ENCODE measurements at regions not wholly inside any gene's neighbourhood (a gene's known extent, or its start where the extent isn't known, plus 50 kb on each side); places are given as distances from the start of the nearest gene placed in this dataset.

DNA sequence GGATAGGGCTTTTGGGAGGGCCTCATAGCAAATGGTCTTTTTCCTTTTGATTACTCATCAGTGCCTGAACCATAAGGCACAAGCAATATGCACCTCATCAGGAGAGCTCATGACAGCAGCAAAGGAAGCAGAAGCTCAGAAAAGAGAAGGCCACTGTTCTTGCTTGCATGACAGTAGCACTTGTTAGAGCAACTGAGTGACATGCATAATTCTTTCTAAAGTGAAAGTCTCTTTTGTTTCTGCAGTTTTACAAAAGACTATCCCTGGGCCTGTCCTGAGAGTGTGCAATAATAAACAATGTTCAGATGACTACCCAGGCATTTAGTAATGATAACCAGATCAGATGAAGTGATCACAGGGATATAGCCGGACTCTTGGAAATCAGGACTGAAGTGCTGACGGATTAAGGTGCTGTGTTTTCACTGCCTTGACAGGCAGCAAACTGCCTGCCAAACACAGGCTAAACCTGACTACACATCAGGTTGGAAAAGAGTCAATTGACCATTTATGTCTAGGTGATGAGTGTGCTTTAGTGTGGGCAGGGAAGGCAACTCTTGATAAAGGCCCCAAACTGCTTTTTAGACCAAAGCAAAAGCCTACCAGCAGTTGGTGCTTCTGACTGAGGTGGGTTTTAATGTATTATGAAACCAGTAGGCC is 1860.3 kb downstream of the TP53TG3F start:
- DNase-seq = no peak
- Mint-ChIP-seq H3K4me1 (no peaks in the 10 kb centered on the region), H3K4me3 (no peak overlapping the region), H3K27ac (no peak overlapping the region), H3K36me3 (no peaks in the 10 kb centered on the region), H3K27me3 (no peaks in the 10 kb centered on the region), H3K9me3 (peaks cover 4% of the 10 kb centered on the region)

DNA sequence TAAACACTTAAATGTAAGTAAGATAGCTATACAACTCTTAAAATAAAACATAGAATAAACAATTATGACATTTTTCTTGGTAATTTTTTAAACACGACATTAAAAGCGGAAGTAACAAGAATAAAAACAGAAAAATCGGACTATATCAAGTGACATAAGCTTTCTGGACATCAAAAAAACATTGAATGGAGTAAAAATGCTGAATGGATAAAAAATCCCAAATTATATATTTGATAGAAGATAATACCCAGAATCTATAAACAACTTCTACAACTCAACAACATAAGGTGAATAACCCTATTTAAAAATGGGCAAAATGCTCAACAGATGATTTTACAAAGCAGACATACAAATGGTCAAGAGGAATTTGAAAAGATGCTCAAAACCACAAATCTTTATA is 1866.5 kb downstream of the TP53TG3F start:
- Mint-ChIP-seq H3K27me3 (no peaks in the 10 kb centered on the region), H3K4me3 (no peak overlapping the region), H3K4me1 (no peaks in the 10 kb centered on the region), H3K9me3 (peaks cover 15% of the 10 kb centered on the region), H3K36me3 (peaks cover 2% of the 10 kb centered on the region), H3K27ac (no peak overlapping the region)
- no peak for DNase-seq

DNA sequence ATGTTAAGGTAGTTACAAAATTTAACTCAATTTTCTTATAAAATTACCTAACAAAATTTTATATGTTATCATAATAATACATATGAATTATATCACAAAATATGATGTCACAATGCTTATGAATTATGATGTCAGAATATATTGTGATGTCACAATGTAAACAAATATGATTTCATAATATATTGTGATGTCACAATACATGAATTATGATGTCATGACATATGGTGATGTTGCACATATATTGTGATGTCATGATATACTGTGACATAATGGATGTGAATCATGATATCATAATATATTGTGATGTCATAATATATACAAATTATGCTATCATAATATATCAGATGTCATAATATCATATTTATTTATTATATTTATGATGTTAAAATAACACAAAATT is 1879.9 kb downstream of the TP53TG3F start:
- H3K4me1 Mint-ChIP-seq = no peaks in the 10 kb centered on the region
- H3K36me3 Mint-ChIP-seq = no peaks in the 10 kb centered on the region
- H3K4me3 Mint-ChIP-seq = no peak overlapping the region
- DNase-seq = no peak
- no peak overlapping the region for H3K27ac Mint-ChIP-seq
- H3K27me3 Mint-ChIP-seq = no peaks in the 10 kb centered on the region
- H3K9me3 Mint-ChIP-seq = peaks cover 9% of the 10 kb centered on the region

DNA sequence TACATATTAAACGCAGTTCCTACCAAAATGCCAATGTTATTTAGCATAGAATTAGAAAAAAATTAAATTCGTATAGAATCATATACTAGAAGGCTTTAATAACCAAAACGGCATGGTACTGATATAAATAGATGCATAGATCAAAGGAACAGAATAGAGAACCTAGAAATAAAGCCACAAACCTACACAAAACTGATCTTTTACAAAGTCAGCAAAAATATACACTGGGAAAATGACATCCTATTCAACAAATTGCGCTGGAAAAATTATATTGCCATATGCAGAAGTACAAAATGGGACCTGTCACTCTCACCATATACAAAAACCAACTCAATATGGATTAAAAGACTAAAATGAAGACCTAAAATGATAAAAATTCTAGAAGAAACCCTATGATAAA is 1882.6 kb downstream of the TP53TG3F start:
- peaks cover 10% of the 10 kb centered on the region for H3K9me3 Mint-ChIP-seq
- no peaks in the 10 kb centered on the region for H3K4me1 Mint-ChIP-seq
- H3K4me3 Mint-ChIP-seq = no peak overlapping the region
- H3K27ac Mint-ChIP-seq = no peak overlapping the region
- no peaks in the 10 kb centered on the region for H3K27me3 Mint-ChIP-seq
- H3K36me3 Mint-ChIP-seq = no peaks in the 10 kb centered on the region
- DNase-seq = no peak

DNA sequence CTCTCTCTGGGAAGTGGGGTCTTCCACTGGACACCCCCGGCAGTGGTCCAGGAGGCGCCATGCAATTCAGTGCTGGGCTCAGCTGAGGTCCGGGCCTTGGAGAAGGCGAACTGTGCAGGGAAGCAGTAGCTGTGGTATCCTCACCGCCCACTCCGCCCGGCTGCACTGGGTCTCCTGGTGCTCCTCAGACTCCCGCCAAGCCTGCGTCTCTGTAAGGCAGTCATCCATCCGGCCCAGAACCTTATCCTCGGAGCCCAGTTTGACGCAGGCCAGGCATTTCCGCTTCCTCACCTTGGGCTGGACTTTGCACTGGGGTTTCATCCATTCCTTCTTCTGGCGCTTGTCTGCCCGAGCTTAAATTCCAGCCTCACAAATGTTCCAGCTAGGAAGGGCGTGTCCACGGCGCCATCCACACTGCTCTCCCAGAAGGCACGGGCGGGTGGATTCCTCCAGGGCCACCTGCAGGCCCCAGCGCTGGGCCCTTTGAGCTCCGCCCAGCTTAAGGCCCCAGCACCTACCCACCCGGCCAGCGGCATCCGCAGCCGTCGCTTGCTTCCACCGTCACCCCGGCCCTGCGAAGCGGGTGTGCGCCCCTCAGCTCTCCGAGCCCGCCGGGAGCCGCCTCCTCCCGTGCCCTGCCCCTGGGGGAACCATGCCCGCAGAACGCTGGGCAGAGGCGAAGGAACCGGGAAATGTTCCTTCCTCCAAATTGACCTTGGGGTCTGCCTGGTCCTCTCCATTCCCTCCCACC is 1884.8 kb downstream of the TP53TG3F start:
- H3K27me3 Mint-ChIP-seq = no peaks in the 10 kb centered on the region
- no peak overlapping the region for H3K27ac Mint-ChIP-seq
- H3K36me3 Mint-ChIP-seq = no peaks in the 10 kb centered on the region
- no peak for DNase-seq
- no peak overlapping the region for H3K4me3 Mint-ChIP-seq
- H3K9me3 Mint-ChIP-seq = peaks cover 7% of the 10 kb centered on the region
- no peaks in the 10 kb centered on the region for H3K4me1 Mint-ChIP-seq

DNA sequence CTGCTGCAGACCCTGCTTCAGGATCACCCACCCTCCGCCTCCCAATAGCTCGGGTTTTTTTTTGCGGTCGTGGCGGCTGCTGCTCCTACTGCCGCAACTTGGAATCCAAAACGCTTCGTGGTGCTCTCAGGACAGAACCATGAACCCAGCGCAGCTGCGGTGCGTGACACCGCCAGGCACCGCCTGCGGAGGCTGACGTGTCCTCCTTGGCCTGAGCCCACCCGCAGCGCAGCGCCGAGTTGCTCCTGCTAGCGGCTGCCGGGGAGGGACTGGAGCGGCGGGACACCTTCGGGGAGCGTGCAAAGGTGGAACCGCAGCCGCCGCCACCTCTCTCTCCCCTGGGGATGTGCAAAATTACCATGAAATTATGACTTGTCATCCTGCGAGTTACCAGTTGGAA is 1893.0 kb downstream of the TP53TG3F start:
- no peaks in the 10 kb centered on the region for H3K27me3 Mint-ChIP-seq
- H3K4me3 Mint-ChIP-seq = no peak overlapping the region
- no peak for DNase-seq
- H3K36me3 Mint-ChIP-seq = no peaks in the 10 kb centered on the region
- H3K9me3 Mint-ChIP-seq = peaks cover 10% of the 10 kb centered on the region
- no peak overlapping the region for H3K27ac Mint-ChIP-seq
- no peaks in the 10 kb centered on the region for H3K4me1 Mint-ChIP-seq

DNA sequence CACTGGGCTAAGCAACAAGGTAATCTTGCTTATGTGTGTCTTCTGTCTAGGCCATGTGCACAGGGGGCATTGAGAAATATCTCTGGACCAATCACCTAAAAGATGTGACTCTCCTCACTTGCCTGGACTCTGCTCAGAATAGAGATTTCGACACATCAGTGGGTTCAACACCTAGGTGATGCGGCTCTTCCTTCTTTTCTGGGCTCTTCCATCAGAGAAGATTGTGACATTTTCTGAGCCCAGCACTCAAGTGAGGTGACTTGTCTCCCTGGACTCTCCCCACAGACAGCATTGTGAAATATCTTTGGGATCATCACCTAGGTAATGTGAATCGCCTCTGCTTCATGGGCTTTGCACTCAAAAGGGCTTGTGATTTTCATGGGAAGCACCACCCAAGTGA is 1904.1 kb downstream of the TP53TG3F start:
- Mint-ChIP-seq H3K27ac (no peak overlapping the region), H3K4me1 (no peaks in the 10 kb centered on the region), H3K36me3 (no peaks in the 10 kb centered on the region), H3K9me3 (peaks cover 11% of the 10 kb centered on the region), H3K4me3 (no peak overlapping the region), H3K27me3 (no peaks in the 10 kb centered on the region)
- DNase-seq = no peak

DNA sequence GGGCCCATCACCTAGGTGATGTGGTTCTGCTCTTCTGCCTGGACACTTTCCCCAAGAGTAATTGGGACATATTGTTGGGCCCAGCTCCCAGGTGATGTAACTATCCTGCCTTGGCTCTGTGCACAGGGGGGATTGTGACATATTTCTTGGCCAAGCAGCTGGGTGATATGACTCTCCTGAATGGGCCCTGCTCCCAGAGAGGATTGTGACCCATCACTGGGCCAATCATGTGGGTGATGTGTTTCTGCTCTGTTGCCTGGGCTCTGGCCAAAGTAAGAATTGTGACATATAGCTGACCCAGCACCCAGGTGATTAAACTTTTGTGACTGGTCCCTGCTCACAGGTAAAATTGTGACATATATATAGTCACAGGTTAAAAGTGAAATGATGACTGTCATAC is 1904.9 kb downstream of the TP53TG3F start:
- no peaks in the 10 kb centered on the region for H3K27me3 Mint-ChIP-seq
- no peak for DNase-seq
- peaks cover 11% of the 10 kb centered on the region for H3K9me3 Mint-ChIP-seq
- no peaks in the 10 kb centered on the region for H3K36me3 Mint-ChIP-seq
- H3K4me1 Mint-ChIP-seq = no peaks in the 10 kb centered on the region
- no peak overlapping the region for H3K27ac Mint-ChIP-seq
- H3K4me3 Mint-ChIP-seq = no peak overlapping the region

DNA sequence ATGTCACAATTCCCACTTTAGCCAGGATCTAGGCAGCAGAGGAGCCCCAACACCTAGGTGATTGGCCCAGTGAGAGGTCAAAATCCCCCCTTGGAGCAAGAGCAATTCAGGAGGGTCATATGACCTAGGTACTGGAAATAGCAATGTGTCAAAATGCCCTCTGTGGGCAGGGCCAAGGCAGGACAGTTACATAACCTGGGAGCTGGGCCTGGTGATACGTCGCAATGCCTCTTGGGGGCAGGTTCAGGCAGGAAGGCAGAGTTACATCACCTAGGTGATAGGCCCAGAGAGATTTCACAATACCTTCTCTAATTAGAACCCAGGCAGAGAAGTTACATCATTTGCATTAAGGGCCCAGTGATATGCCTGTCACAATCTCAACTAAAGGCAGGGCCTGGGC is 1906.3 kb downstream of the TP53TG3F start:
- Mint-ChIP-seq H3K9me3 (peaks cover 11% of the 10 kb centered on the region), H3K4me3 (no peak overlapping the region), H3K27me3 (no peaks in the 10 kb centered on the region), H3K36me3 (no peaks in the 10 kb centered on the region), H3K27ac (no peak overlapping the region), H3K4me1 (no peaks in the 10 kb centered on the region)
- no peak for DNase-seq

DNA sequence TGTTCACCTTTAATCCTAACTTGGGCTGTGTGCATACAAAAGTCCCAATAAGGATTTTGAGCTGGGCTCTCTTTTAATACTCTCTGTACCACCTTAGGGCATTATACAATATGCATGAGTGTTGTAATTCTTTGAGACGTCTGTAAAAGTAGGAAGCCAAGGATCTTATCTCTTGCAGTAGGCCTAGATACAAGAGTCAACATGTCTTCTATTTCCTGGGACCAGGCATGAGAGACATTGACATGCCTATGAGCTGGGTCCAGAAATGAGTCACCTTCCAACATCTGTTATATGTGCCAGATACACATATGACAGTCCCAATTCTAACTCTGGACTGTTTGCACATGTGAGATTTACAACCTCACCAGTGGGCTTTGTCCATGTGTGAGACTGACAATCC is 1911.2 kb downstream of the TP53TG3F start:
- H3K4me3 Mint-ChIP-seq = no peak overlapping the region
- no peaks in the 10 kb centered on the region for H3K27me3 Mint-ChIP-seq
- H3K4me1 Mint-ChIP-seq = no peaks in the 10 kb centered on the region
- DNase-seq = no peak
- H3K27ac Mint-ChIP-seq = no peak overlapping the region
- peaks cover 1% of the 10 kb centered on the region for H3K9me3 Mint-ChIP-seq
- H3K36me3 Mint-ChIP-seq = no peaks in the 10 kb centered on the region

DNA sequence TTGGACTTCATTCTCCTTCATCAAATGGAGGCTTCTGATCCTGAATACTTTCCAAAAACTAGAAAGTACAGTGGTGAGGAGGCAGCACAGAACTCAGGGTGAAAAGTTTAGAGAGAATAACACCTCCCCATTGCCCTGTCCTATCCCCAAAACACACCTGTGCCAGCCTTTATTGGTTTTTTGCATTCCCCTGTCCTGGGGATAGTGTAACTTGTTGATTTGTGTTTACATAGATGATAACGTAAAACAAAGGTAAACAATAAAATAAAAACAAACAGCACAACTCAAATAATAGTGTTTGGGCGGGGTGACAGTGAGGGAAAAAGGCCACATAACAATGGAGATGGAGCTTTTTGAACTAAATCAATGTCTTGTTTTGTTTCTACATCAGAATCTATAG is 1917.7 kb downstream of the TP53TG3F start:
- Mint-ChIP-seq H3K4me1 (no peaks in the 10 kb centered on the region), H3K36me3 (no peaks in the 10 kb centered on the region), H3K9me3 (peaks cover 11% of the 10 kb centered on the region), H3K27ac (no peak overlapping the region), H3K27me3 (no peaks in the 10 kb centered on the region), H3K4me3 (no peak overlapping the region)
- no peak for DNase-seq

DNA sequence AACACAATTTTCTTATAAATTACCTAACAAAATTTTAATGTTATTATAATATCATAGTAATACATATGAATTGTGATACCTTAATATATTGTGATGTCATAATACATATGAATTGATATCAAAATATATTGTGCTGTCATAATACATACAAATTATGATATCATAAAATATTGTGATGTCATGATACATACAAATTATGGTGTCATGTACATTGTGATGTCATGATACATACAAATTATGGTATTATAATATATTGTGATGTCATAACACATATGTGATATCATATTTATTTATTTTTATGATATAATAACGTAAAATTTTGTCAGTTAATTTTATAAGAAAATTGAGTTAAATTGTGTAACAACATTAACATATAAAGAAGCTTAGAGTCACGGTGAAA is 1927.2 kb downstream of the TP53TG3F start:
- H3K27me3 Mint-ChIP-seq = no peaks in the 10 kb centered on the region

DNA sequence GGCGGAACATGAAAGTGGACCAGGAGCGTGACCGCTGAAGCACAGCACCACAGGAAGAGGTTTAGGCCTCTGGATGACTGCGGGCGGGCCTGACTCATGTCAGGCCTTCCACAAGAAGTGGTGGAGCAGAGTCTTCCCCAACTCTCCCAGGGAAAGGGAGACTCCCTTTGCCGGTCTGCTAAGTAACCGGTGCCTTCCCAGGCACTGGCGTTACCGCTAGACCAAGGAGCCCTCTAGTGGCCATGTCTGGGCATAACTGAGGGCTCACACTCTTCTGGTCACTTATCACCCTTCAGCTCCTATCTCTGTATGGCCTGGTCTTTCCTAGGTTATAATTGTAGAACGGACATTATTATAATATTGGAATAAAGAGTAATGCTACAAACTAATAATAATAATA is 1931.9 kb downstream of the TP53TG3F start:
- no peaks in the 10 kb centered on the region for H3K36me3 Mint-ChIP-seq
- no peaks in the 10 kb centered on the region for H3K27me3 Mint-ChIP-seq
- no peak overlapping the region for H3K27ac Mint-ChIP-seq
- peak; percentile 18 for DNase-seq
- no peak overlapping the region for H3K4me3 Mint-ChIP-seq
- peaks cover 3% of the 10 kb centered on the region for H3K9me3 Mint-ChIP-seq
- no peaks in the 10 kb centered on the region for H3K4me1 Mint-ChIP-seq

More for the DNA sequence above, 1927.2 kb downstream of the TP53TG3F start:
- no peaks in the 10 kb centered on the region for H3K36me3 Mint-ChIP-seq
- H3K9me3 Mint-ChIP-seq = peaks cover 5% of the 10 kb centered on the region
- H3K4me3 Mint-ChIP-seq = no peak overlapping the region
- no peak for DNase-seq
- H3K27ac Mint-ChIP-seq = no peak overlapping the region
- H3K4me1 Mint-ChIP-seq = no peaks in the 10 kb centered on the region

DNA sequence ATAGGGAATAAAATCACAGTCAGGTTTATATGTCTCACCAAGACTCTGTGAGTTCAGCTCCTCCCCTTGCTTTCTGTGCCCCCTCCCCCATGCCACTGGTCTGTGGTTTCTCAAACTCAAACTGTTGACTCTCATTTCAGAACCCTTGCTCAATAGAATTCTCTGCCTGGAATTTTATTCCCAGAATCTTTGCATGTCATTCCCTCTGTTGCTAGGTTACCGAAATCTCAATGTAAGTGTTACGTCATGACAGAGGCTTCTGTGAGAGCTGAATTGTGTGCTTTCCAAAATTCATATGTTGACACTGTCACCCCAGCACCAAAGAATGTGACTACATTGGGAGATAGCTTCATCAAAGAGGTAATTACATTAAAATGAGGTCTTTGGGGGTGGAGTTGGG is 1938.8 kb downstream of the TP53TG3F start:
- peaks cover 12% of the 10 kb centered on the region for H3K9me3 Mint-ChIP-seq
- no peaks in the 10 kb centered on the region for H3K36me3 Mint-ChIP-seq
- no peak overlapping the region for H3K4me3 Mint-ChIP-seq
- H3K27me3 Mint-ChIP-seq = no peaks in the 10 kb centered on the region
- no peaks in the 10 kb centered on the region for H3K4me1 Mint-ChIP-seq
- no peak overlapping the region for H3K27ac Mint-ChIP-seq
- no peak for DNase-seq

DNA sequence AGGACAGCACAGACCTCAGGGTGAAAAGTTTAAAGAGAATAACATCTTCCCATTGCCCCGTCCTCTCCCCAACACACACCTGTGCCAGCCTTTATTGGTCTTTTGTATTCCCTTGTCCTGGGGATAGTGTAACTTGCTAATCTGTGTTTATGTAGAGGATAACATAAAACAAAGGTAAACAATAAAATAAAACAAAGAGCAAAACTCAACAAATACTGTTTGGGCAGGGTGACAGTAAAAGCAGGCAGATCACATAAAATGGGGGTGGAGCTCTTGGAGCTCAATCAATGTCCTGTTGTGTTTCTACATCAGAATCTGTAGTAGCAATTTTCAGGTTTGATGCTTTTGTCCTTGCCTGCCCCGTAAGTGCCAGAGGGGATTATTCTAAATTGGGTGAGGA is 1939.7 kb downstream of the TP53TG3F start:
- no peaks in the 10 kb centered on the region for H3K4me1 Mint-ChIP-seq
- no peaks in the 10 kb centered on the region for H3K36me3 Mint-ChIP-seq
- H3K27me3 Mint-ChIP-seq = no peaks in the 10 kb centered on the region
- peaks cover 11% of the 10 kb centered on the region for H3K9me3 Mint-ChIP-seq
- DNase-seq = no peak
- no peak overlapping the region for H3K27ac Mint-ChIP-seq
- H3K4me3 Mint-ChIP-seq = no peak overlapping the region

DNA sequence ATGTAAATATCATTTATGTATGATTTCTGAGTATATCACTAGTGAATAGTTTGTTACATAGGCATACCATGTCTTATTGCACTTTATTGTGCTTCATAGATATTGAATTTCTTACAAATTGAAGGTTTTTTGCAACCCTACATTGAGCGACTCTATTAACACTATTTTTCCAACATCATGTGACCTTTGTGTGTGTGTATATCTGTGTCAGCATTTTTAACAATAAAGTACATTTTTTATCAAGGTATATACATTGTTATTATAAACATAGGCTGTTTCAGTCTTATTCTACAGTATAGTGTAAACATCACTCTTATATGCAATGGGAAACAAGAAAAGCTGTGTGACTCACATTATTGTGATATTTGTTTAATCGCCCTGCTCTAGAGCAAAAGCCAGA is 1944.9 kb downstream of the TP53TG3F start:
- no peaks in the 10 kb centered on the region for H3K4me1 Mint-ChIP-seq
- H3K4me3 Mint-ChIP-seq = no peak overlapping the region
- no peaks in the 10 kb centered on the region for H3K27me3 Mint-ChIP-seq
- no peak overlapping the region for H3K27ac Mint-ChIP-seq
- peaks cover 12% of the 10 kb centered on the region for H3K9me3 Mint-ChIP-seq
- no peaks in the 10 kb centered on the region for H3K36me3 Mint-ChIP-seq
- DNase-seq = no peak

Data from activated naive CD8-positive, alpha-beta T cell treated with anti-CD3 and anti-CD28 coated beads for 36 hours (primary cell).